GM10248 (cell line): ENCODE measurements at regions not wholly inside any gene's neighbourhood (a gene's known extent, or its start where the extent isn't known, plus 50 kb on each side); places are given as distances from the start of the nearest gene placed in this dataset.

Experiments used
- CTCF ChIA-PET: fragments of 300-600 bp; sonication (Branson Sonifier 250); formaldehyde crosslinking; extraction: SDS; loops from one replicate; lab custom pipeline; 2021; ENCODE audit warnings: antibody characterized with exemption; lab: Yijun Ruan, JAX
- POLR2A ChIA-PET: fragments of 350-650 bp; sonication (Branson Sonifier 250); formaldehyde crosslinking; extraction: SDS; loops from one replicate; lab custom pipeline; 2020; ENCODE audit warnings: antibody characterized with exemption; lab: Yijun Ruan, JAX
- DNase-seq: peaks from one replicate; pipeline ENCODE4 v3.0.0; 2012; ENCODE audit errors: extremely low spot score
- CTCF ChIP-seq: IDR thresholded peaks from 2 replicates; pipeline ENCODE4 v1.5.1; 2012; ENCODE audit warnings: mild to moderate bottlenecking, low read depth; ENCODE audit errors: extremely low read depth, missing control alignments, control extremely low read depth

GRCh38 chr18:73577365-73577764 is 570.3 kb downstream of the FBXO15 start:
- DNase-seq: no peak
- no peak for TF ChIP-seq CTCF
- POLR2A ChIA-PET: no interaction called here
- CTCF ChIA-PET: no interaction called here

GRCh38 chr18:73563901-73564472 is 583.6 kb downstream of the FBXO15 start:
- DNase-seq: no peak
- CTCF ChIA-PET: no interaction called here
- TF ChIP-seq CTCF: no peak
- POLR2A ChIA-PET: no interaction called here

GRCh38 chr18:73563345-73563744 is 584.3 kb downstream of the FBXO15 start:
- ChIA-PET CTCF (no interaction called here), POLR2A (no interaction called here)
- TF ChIP-seq CTCF: no peak

GRCh38 chr18:73556904-73557303 is 590.7 kb downstream of the FBXO15 start:
- POLR2A ChIA-PET: no interaction called here

More at GRCh38 chr18:73563345-73563744, 584.3 kb downstream of the FBXO15 start:
- no peak for DNase-seq

GRCh38 chr18:73552171-73552570 is 595.5 kb downstream of the FBXO15 start:
- no peak for DNase-seq
- CTCF ChIA-PET: no interaction called here
- POLR2A ChIA-PET: no interaction called here
- TF ChIP-seq CTCF: no peak

More at GRCh38 chr18:73556904-73557303, 590.7 kb downstream of the FBXO15 start:
- DNase-seq: no peak
- TF ChIP-seq CTCF: no peak
- CTCF ChIA-PET: no interaction called here

GRCh38 chr18:73551211-73551610 is 596.4 kb downstream of the FBXO15 start:
- CTCF ChIA-PET: no interaction called here
- no peak for TF ChIP-seq CTCF
- no peak for DNase-seq
- POLR2A ChIA-PET: no interaction called here
